CD4-positive, alpha-beta T cell treated with Interleukin-6 at 100 ng/mL for 8 hours (primary cell): ENCODE measurements at regions not wholly inside any gene's neighbourhood (a gene's known extent, or its start where the extent isn't known, plus 50 kb on each side); places are given as distances from the start of the nearest gene placed in this dataset.
A peak's percentile ranks its signal among the peaks of the same experiment; 100 is the strongest.
"Not testable (repeated sequence)": the region's sequence is repeated elsewhere in the genome, so short reads cannot be mapped to it uniquely, and the experiment has no call there.

Experiments used
- DNase-seq: peaks from one replicate; pipeline ENCODE4 v3.0.0-alpha.2; 2020; ENCODE audit warnings: mixed read lengths, low spot score

GRCh38 chr5:68991279-68992084, 102.3 kb upstream of the SLC30A5 start:
- no peak for DNase-seq

GRCh38 chr5:68994645-68995044, 99.2 kb upstream of the SLC30A5 start:
- DNase-seq = no peak

- no peak for DNase-seq
Observed at GRCh38 chr5:68995845-68996545, 97.8 kb upstream of the SLC30A5 start.

GRCh38 chr5:68999181-68999580, 94.6 kb upstream of the SLC30A5 start:
- no peak for DNase-seq

GRCh38 chr5:69000216-69000919, 93.4 kb upstream of the SLC30A5 start:
- DNase-seq = no peak

- no peak for DNase-seq
Observed at GRCh38 chr5:69000949-69001348, 92.9 kb upstream of the SLC30A5 start.

- DNase-seq = no peak
Observed at GRCh38 chr5:69001627-69002026, 92.2 kb upstream of the SLC30A5 start.

GRCh38 chr5:69004127-69004526, 89.7 kb upstream of the SLC30A5 start:
- no peak for DNase-seq

- DNase-seq = no peak
Observed at GRCh38 chr5:69004676-69005075, 89.1 kb upstream of the SLC30A5 start.

- DNase-seq = no peak
Observed at GRCh38 chr5:69006030-69006429, 87.8 kb upstream of the SLC30A5 start.

GRCh38 chr5:69007163-69007562, 86.7 kb upstream of the SLC30A5 start:
- no peak for DNase-seq

GRCh38 chr5:69007726-69008368, 86.0 kb upstream of the SLC30A5 start:
- peak; percentile 43 for DNase-seq

GRCh38 chr5:69010476-69010875, 83.3 kb upstream of the SLC30A5 start:
- no peak for DNase-seq

- DNase-seq = no peak
Observed at GRCh38 chr5:69011910-69012309, 81.9 kb upstream of the SLC30A5 start.

- no peak for DNase-seq
Observed at GRCh38 chr5:69013481-69013880, 80.3 kb upstream of the SLC30A5 start.

GRCh38 chr5:69014007-69014406, 79.8 kb upstream of the SLC30A5 start:
- DNase-seq = not testable (repeated sequence)

- no peak for DNase-seq
Observed at GRCh38 chr5:69019668-69020375, 74.0 kb upstream of the SLC30A5 start.

GRCh38 chr5:69024241-69024651, 69.6 kb upstream of the SLC30A5 start:
- peak; percentile 9 for DNase-seq

- no peak for DNase-seq
Observed at GRCh38 chr5:69029292-69029691, 64.5 kb upstream of the SLC30A5 start.

- no peak for DNase-seq
Observed at GRCh38 chr5:69030358-69031062, 63.3 kb upstream of the SLC30A5 start.

- no peak for DNase-seq
Observed at GRCh38 chr5:69032009-69032408, 61.8 kb upstream of the SLC30A5 start.
